HG02759 (cell line): ENCODE measurements at regions not wholly inside any gene's neighbourhood (a gene's known extent, or its start where the extent isn't known, plus 50 kb on each side); places are given as distances from the start of the nearest gene placed in this dataset.

Source experiments
- ATAC-seq: cut with Tn5 transposase; IDR thresholded peaks from one replicate; pipeline ENCODE4 v1.9.1; 2021; ENCODE audit warnings: mild to moderate bottlenecking, moderate library complexity; ENCODE audit not compliant: unreplicated experiment

GRCh38 chr18:38305961-38306360, 740.4 kb upstream of the CELF4 start:
- ATAC-seq, result no peak

- no peak for ATAC-seq
Observed at GRCh38 chr18:38301621-38302020, 736.0 kb upstream of the CELF4 start.

- no peak for ATAC-seq
Observed at GRCh38 chr18:38297910-38298309, 732.3 kb upstream of the CELF4 start.

- no peak for ATAC-seq
Observed at GRCh38 chr18:38290229-38290628, 724.6 kb upstream of the CELF4 start.

DNA sequence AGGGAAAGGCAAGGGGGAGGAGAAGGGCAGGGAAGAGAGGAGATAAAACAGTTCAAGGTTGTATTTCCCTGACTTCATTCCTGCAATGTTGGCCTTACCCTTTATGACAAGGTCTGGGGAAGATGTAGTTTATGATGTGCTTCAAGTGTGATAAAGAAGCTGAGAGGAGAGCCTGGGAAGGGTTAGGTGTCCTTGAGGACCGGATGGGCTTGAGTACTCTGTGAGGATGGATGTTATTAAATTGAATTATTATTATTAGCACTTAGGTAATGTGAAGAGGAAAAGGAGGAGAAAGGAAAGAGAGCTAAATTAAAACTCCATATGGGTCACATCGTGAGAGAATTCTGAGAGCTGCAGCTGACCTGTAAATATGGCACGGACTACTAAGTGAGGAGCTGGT, 719.4 kb upstream of the CELF4 start:
- ATAC-seq, result no peak

DNA sequence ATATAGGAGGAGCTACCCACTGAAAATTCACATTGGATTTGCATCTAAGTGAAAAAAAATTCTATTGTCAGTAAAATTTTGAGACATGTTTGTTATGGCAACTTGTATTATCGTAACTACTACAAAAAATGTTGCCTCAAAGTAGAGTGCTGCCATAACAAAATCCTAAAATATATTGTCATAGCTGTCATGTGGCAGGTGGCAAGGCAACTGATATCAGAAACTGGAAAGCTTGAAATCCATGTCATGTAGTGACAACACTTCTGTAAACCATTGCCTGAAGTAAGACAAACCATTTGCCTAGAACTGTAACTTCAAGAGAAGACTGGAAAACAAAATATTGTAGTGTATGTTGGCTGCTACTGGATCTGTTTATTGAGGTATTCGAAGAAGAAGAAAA, 697.5 kb upstream of the CELF4 start:
- no peak for ATAC-seq

GRCh38 chr18:38262661-38263060, 697.1 kb upstream of the CELF4 start:
- no peak for ATAC-seq

- ATAC-seq, result no peak
Observed at GRCh38 chr18:38257661-38258060, 692.1 kb upstream of the CELF4 start.

GRCh38 chr18:38256366-38256765, 690.8 kb upstream of the CELF4 start:
- ATAC-seq, result no peak

DNA sequence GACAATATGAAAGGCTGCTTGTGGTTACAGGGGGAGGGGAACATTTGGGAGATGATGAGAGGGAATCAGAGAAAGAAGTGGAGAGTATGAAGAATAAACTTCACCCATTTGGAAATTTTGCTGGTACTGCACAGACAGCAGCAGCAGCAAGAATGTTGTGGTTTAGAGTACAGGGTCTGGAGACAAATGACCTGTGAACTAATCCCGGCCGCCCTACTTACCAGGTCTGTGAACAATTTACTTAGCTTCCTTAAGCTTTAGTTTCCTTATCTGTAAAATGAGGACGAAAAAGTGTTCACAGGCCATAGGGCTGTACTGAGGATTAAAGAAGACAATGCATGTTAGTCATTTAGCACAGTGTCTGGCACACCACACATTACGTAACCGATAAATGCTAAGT, 685.4 kb upstream of the CELF4 start:
- no peak for ATAC-seq

DNA sequence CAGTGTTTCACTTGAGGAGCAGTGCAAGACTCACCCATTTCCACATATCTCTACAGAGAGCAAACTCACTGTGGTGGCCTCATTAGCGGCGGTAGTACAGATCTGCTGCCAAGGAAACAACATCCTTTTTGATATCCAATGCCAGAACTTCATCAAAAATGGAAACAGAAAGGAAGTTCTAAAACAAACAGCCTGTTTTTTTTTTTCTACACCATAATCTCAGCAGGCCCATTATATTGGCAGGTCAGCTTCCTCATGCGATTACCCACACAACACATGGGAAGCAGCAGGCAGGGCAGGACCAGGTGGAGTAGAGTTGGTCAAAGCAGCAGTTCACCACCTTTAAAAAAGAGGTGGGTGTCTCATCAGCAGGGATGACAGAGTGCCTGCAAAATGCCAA, 678.9 kb upstream of the CELF4 start:
- ATAC-seq, result no peak

- no peak for ATAC-seq
Observed at GRCh38 chr18:38243291-38243690, 677.7 kb upstream of the CELF4 start.

- no peak for ATAC-seq
Observed at GRCh38 chr18:38241736-38242135, 676.1 kb upstream of the CELF4 start.

GRCh38 chr18:38241216-38241615, 675.6 kb upstream of the CELF4 start:
- ATAC-seq, result no peak

DNA sequence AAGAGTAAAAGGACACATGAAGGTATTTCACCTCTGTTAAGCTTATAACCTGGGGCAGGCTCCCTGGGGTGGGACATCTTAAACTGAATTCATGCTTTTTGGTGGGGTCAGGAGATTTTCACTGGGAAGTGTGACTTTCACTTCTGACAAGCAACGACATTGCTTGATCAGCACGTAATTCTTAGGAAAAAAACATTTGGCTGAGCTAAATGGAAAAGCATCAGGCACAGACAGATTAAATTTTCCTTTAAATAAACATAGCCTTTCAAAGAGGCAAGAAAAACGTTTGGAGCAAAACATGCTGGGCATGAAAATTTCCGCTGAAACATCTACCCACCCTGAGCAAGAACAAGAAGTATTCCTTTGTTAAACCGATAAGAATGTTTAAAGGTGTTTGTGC, 674.0 kb upstream of the CELF4 start:
- ATAC-seq, result no peak

DNA sequence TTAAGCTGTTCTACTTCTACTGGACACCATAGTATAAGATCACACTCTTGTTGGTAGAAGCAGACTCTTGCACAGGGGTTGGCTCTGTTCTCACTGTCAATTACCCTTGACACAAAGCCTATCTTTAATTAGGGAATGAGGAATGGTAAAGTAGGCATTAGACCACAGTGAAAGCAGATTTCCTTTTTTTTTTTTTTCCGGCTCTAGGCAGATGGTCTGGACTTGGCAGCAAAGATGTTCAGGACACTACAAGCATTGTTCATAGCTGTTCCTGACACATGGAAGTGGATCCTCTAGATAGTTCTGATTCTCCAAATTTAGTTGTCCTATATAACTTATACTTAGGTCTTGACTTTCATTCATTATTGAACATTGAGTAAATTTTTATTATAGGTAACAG, 672.2 kb upstream of the CELF4 start:
- no peak for ATAC-seq

- ATAC-seq, result no peak
Observed at GRCh38 chr18:38221476-38222100, 656.0 kb upstream of the CELF4 start.

- no peak for ATAC-seq
Observed at GRCh38 chr18:38198956-38199355, 633.4 kb upstream of the CELF4 start.

GRCh38 chr18:38198526-38198925, 632.9 kb upstream of the CELF4 start:
- ATAC-seq, result no peak

DNA sequence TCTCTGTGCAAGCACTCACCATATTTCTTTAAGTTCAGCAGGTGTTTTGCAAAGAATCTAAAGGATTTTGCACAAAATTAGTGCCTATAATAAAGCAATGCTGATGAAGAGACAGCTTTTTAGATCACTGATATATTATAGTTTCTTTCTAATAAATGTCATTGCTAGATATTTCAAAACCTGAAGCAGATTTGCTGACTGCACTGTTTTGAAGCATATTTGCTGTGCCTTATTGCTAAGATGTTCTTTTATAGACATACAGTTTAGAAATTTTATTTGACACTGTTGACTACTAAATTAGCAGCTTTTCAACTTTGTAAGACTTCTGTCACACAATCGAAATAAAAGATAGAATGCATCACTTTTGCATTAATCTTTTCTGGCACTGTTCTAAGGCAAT, 620.9 kb upstream of the CELF4 start:
- ATAC-seq, result no peak

GRCh38 chr18:38174594-38174993, 609.0 kb upstream of the CELF4 start:
- no peak for ATAC-seq

DNA sequence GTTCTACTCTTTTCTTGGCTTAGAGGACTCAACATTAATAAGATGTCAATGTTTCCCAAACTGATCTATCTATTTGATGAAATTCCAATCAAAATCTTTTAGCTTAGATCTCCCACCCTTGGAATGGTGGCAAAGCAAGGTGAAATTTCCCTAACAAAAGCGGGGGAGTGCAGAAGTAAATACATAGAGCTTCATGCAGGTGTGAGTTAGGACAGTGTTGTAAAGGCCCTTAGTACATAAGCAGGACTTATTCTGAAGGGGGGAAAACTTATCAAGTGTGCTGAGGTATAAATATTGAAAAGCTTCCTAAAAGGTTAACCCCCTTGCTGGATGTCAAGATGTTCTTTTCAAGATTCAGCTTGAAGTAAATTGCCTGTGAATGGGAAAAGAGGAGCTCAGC, 608.6 kb upstream of the CELF4 start:
- ATAC-seq, result no peak

- no peak for ATAC-seq
Observed at GRCh38 chr18:38170845-38171244, 605.2 kb upstream of the CELF4 start.

GRCh38 chr18:38167623-38168022, 602.0 kb upstream of the CELF4 start:
- no peak for ATAC-seq
